Bronchial epithelial cell (primary cell): ENCODE measurements at regions not wholly inside any gene's neighbourhood (a gene's known extent, or its start where the extent isn't known, plus 50 kb on each side); places are given as distances from the start of the nearest gene placed in this dataset.

Experiments
- DNase-seq: peaks from one replicate; pipeline ENCODE4 v3.0.0-alpha.2; 2010; ENCODE audit warnings: low read depth
- FAIRE-seq: peaks from 2 replicates; lab custom pipeline; 2011; peaks lifted over from hg19 to GRCh38; lab: Jason Lieb, UNC
- H3K27me3 ChIP-seq: 2 replicates; pipeline ENCODE4 v1.5.1; 2011; ENCODE audit warnings: low read length; ENCODE audit not compliant: control insufficient read depth, insufficient read depth
- H3K36me3 ChIP-seq: 2 replicates; pipeline ENCODE4 v1.5.1; 2011; ENCODE audit warnings: low read length; ENCODE audit not compliant: control insufficient read depth, insufficient read depth
- H3K4me3 ChIP-seq: 2 replicates; pipeline ENCODE4 v1.5.1; 2011; ENCODE audit warnings: mild to moderate bottlenecking, low read depth, low read length, control low read depth
- TF ChIP-seq, protein P1 (sequence below): IDR thresholded peaks from 2 replicates; pipeline ENCODE4 v1.5.1; 2011; ENCODE audit warnings: mild to moderate bottlenecking, moderate library complexity, low read length, control low read depth, inconsistent platforms; ENCODE audit not compliant: insufficient read depth, severe bottlenecking

DNA sequence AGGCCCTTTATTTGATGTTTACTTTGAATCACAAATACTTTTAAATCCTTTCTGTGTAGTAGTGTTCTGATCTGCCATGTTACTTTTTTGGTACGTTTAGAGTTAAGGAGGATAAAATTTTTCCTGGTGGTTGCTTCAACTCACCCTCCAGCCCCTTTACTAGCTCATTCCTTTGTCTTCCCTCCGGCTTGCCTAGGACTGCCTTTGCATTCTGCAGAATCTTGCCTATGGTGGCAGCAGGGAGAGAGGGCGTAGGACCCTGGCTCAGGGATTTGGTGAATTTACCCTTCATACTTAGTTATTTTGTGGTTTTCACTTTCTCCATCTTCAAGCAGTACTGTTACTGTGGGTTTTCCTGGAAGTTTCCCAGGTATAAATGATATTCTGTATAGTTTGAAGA lies 833.5 kb downstream of the XPNPEP1 start:
- FAIRE-seq: no peak
- Histone ChIP-seq H3K36me3 (no peaks in the 10 kb centered on the region), H3K27me3 (no peaks in the 10 kb centered on the region), H3K4me3 (no peak overlapping the region)
- TF ChIP-seq, protein P1, sequence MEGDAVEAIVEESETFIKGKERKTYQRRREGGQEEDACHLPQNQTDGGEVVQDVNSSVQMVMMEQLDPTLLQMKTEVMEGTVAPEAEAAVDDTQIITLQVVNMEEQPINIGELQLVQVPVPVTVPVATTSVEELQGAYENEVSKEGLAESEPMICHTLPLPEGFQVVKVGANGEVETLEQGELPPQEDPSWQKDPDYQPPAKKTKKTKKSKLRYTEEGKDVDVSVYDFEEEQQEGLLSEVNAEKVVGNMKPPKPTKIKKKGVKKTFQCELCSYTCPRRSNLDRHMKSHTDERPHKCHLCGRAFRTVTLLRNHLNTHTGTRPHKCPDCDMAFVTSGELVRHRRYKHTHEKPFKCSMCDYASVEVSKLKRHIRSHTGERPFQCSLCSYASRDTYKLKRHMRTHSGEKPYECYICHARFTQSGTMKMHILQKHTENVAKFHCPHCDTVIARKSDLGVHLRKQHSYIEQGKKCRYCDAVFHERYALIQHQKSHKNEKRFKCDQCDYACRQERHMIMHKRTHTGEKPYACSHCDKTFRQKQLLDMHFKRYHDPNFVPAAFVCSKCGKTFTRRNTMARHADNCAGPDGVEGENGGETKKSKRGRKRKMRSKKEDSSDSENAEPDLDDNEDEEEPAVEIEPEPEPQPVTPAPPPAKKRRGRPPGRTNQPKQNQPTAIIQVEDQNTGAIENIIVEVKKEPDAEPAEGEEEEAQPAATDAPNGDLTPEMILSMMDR: no peak
- no peak for DNase-seq

DNA sequence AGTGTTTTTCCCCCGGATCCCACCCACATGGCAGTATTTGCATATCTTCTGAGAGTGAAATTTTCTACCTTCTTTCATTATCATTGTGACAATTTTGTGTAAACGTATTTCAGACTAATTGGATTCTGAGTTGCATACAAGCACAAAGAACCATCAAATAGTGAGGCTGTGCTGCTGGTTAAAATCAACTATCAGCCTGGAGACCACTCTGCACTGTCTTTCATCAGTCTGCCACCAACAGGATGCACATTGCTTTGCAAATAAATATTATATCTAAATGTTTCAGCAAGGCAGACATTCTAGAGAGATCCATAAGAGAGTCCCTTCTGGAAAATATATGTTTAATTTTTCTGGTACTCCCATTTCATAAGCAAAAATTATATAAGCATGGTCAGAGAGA lies 851.8 kb downstream of the XPNPEP1 start:
- H3K27me3 ChIP-seq: no peaks in the 10 kb centered on the region
- DNase-seq: no peak
- TF ChIP-seq, protein P1: no peak
- H3K36me3 ChIP-seq: no peaks in the 10 kb centered on the region
- no peak for FAIRE-seq
- no peak overlapping the region for H3K4me3 ChIP-seq

- Histone ChIP-seq H3K27me3 (no peaks in the 10 kb centered on the region), H3K36me3 (no peaks in the 10 kb centered on the region), H3K4me3 (no peak overlapping the region)
- TF ChIP-seq, protein P1: no peak
- FAIRE-seq (no peak), DNase-seq (no peak)
Observed at GRCh38 chr10:109070492-109070891, 852.8 kb downstream of the XPNPEP1 start.

- no peak for FAIRE-seq
- TF ChIP-seq, protein P1: no peak
- Histone ChIP-seq H3K36me3 (no peaks in the 10 kb centered on the region), H3K27me3 (no peaks in the 10 kb centered on the region), H3K4me3 (no peak overlapping the region)
- no peak for DNase-seq
Observed at GRCh38 chr10:109067031-109067430, 856.3 kb downstream of the XPNPEP1 start.

GRCh38 chr10:109065821-109066220 lies 857.5 kb downstream of the XPNPEP1 start:
- FAIRE-seq: no peak
- Histone ChIP-seq H3K4me3 (no peak overlapping the region), H3K27me3 (no peaks in the 10 kb centered on the region), H3K36me3 (no peaks in the 10 kb centered on the region)
- TF ChIP-seq, protein P1: no peak
- no peak for DNase-seq

DNA sequence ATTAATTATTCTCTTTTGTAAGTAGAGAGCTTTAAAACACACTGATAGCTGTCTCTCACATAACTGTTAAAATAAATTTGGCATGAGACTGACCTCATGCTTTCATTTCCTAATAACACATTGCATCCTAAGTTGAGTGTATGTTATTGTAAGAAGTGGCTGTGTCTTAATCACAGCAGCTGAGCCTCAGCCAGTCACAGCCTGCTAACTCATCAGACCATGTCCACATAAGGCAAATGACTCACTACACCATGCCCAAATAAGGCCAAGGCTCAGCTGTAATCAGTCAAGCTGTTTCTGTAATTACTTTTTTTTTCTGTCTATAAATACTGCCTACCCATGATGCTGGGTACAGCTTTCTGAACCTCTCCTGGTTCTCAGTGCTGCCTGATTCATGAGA lies 860.9 kb downstream of the XPNPEP1 start:
- FAIRE-seq (no peak), DNase-seq (peak; percentile 25)
- TF ChIP-seq, protein P1: no peak
- Histone ChIP-seq H3K36me3 (no peaks in the 10 kb centered on the region), H3K27me3 (no peaks in the 10 kb centered on the region), H3K4me3 (no peak overlapping the region)
